ENCODE measurements at regions not wholly inside any gene's neighbourhood (a gene's known extent, or its start where the extent isn't known, plus 50 kb on each side); places are given as distances from the start of the nearest gene placed in this dataset.

DNA sequence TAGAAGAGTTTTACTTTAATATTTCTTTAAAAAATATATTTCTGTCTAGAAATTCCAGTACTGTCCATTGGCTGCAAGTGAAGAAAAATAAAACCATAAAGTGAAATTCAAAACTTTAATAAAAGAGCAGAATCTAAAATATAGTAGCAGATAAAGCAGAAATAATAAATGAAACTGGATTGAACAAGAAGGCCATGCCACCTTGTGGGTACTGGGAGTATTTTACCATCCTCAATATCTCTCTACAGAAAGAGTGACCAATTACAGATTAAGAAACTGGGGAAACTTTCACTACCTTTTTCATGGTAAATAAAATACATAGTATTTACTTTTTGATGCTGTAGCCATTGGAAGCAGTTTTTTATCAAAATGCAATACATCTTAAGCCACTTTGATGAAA lies 220.5 kb downstream of the BCAT1 start:
- ATAC-seq (ENCODE audit: low read depth) = no peak
- TF ChIP-seq, protein P1, sequence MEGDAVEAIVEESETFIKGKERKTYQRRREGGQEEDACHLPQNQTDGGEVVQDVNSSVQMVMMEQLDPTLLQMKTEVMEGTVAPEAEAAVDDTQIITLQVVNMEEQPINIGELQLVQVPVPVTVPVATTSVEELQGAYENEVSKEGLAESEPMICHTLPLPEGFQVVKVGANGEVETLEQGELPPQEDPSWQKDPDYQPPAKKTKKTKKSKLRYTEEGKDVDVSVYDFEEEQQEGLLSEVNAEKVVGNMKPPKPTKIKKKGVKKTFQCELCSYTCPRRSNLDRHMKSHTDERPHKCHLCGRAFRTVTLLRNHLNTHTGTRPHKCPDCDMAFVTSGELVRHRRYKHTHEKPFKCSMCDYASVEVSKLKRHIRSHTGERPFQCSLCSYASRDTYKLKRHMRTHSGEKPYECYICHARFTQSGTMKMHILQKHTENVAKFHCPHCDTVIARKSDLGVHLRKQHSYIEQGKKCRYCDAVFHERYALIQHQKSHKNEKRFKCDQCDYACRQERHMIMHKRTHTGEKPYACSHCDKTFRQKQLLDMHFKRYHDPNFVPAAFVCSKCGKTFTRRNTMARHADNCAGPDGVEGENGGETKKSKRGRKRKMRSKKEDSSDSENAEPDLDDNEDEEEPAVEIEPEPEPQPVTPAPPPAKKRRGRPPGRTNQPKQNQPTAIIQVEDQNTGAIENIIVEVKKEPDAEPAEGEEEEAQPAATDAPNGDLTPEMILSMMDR (IDR thresholded peaks at IDR 0.05; ENCODE audit: poor library complexity, severe bottlenecking) = peak; percentile 44
- Histone ChIP-seq H3K36me3 (ENCODE audit: low read depth) (no peaks in the 10 kb centered on the region), H3K9me3 (ENCODE audit: severe bottlenecking) (no peaks in the 10 kb centered on the region), H3K4me3 (ENCODE audit: severe bottlenecking) (no peak overlapping the region), H3K27me3 (ENCODE audit: insufficient read depth, poor library complexity, severe bottlenecking) (no peaks in the 10 kb centered on the region), H3K4me1 (ENCODE audit: insufficient read depth, poor library complexity, severe bottlenecking) (no peaks in the 10 kb centered on the region), H3K27ac (ENCODE audit: poor library complexity, severe bottlenecking) (no peak overlapping the region)
- no peak for DNase-seq (ENCODE audit: low spot score)

DNA sequence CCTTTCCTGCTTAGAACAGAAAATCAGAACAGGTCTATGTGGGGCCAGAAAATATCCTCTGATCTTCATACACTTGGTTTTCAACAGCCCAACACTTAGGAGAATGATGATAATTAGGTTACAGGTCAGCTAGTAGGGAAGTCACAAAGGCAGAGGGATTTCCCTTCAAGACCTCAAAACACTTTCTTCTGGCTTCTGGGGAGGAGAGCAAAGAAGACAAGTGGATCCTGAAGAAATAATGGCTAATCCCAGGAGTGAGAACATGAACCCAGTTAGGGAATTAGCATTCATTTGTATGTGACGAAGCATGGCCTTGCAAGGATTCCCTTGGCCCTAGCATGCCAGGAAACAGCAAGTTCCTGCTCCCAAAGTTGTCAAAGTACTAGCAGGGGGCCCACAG lies 223.3 kb downstream of the BCAT1 start:
- H3K27me3 ChIP-seq (ENCODE audit: insufficient read depth, poor library complexity, severe bottlenecking) = no peaks in the 10 kb centered on the region
- no peaks in the 10 kb centered on the region for H3K4me1 ChIP-seq (ENCODE audit: insufficient read depth, poor library complexity, severe bottlenecking)
- H3K27ac ChIP-seq (ENCODE audit: poor library complexity, severe bottlenecking) = no peak overlapping the region
- DNase-seq (ENCODE audit: low spot score) = no peak
- no peak for ATAC-seq (ENCODE audit: low read depth)
- no peak overlapping the region for H3K4me3 ChIP-seq (ENCODE audit: severe bottlenecking)
- no peaks in the 10 kb centered on the region for H3K9me3 ChIP-seq (ENCODE audit: severe bottlenecking)
- TF ChIP-seq, protein P1 (IDR thresholded peaks at IDR 0.05; ENCODE audit: poor library complexity, severe bottlenecking) = no peak
- no peaks in the 10 kb centered on the region for H3K36me3 ChIP-seq (ENCODE audit: low read depth)

DNA sequence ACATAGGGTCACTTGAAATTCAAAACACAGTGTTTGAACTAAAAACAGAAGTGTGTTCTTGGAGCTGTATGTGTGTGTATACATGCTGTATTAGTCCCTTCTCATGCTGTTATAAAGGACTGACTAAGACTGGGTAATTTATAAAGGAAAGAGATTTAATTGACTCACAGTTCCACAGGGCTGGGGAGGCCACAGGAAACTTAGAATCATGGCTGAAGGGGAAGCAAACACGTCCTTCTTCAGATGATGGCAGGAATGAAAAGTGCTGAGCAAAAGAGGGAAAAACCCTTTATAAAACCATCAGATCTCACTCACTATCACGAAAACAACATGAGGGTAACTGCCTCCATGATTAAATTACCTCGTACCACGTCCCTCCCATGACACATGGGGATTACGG lies 224.1 kb downstream of the BCAT1 start:
- DNase-seq (ENCODE audit: low spot score) = no peak
- Histone ChIP-seq H3K9me3 (ENCODE audit: severe bottlenecking) (no peaks in the 10 kb centered on the region), H3K4me1 (ENCODE audit: insufficient read depth, poor library complexity, severe bottlenecking) (no peaks in the 10 kb centered on the region), H3K27me3 (ENCODE audit: insufficient read depth, poor library complexity, severe bottlenecking) (no peaks in the 10 kb centered on the region), H3K36me3 (ENCODE audit: low read depth) (no peaks in the 10 kb centered on the region), H3K4me3 (ENCODE audit: severe bottlenecking) (no peak overlapping the region), H3K27ac (ENCODE audit: poor library complexity, severe bottlenecking) (no peak overlapping the region)
- no peak for ATAC-seq (ENCODE audit: low read depth)
- TF ChIP-seq, protein P1 (IDR thresholded peaks at IDR 0.05; ENCODE audit: poor library complexity, severe bottlenecking) = no peak

DNA sequence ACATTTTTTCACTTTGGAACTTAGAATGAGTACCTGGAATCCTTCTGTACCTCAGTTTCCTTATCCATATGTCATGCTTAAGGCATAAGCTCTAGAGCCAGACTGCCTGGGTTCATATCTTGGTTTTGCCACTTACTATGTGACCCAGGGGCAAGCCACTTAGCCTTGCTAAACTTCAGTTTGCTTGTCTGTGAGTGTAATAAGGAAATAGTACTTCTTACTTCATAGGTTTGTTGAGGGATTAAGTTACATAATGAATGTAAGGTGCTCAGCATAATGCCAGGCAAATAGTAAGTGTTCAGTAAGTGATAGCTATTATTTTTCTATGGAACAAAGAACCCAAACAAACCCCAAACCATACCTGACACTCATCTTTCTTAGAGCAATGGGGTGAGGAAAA lies 225.1 kb downstream of the BCAT1 start:
- DNase-seq (ENCODE audit: low spot score) (no peak), ATAC-seq (ENCODE audit: low read depth) (no peak)
- Histone ChIP-seq H3K9me3 (ENCODE audit: severe bottlenecking) (no peaks in the 10 kb centered on the region), H3K27me3 (ENCODE audit: insufficient read depth, poor library complexity, severe bottlenecking) (no peaks in the 10 kb centered on the region), H3K4me3 (ENCODE audit: severe bottlenecking) (no peak overlapping the region), H3K4me1 (ENCODE audit: insufficient read depth, poor library complexity, severe bottlenecking) (no peaks in the 10 kb centered on the region), H3K27ac (ENCODE audit: poor library complexity, severe bottlenecking) (no peak overlapping the region), H3K36me3 (ENCODE audit: low read depth) (no peaks in the 10 kb centered on the region)
- TF ChIP-seq, protein P1 (IDR thresholded peaks at IDR 0.05; ENCODE audit: poor library complexity, severe bottlenecking) = no peak

DNA sequence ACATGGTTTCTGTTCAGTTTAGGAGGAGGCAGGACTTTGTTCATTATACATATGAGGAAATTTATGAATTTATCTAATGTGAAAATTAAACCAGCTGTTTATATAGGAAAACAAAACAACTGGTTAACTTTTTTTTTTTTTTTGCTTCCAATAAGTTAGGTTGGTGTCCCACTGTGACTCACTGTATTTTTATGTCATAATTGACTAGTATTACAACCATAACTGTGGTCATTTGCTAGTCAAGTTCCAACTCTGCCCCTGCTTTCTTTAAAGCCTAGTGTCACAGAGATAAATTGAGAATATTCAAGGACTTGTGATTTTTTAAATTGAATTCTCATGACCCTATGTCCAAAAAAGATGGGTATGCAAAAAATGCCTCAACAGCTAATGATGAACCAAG lies 227.7 kb downstream of the BCAT1 start:
- no peak for ATAC-seq (ENCODE audit: low read depth)
- no peaks in the 10 kb centered on the region for H3K9me3 ChIP-seq (ENCODE audit: severe bottlenecking)
- H3K27ac ChIP-seq (ENCODE audit: poor library complexity, severe bottlenecking) = no peak overlapping the region
- no peaks in the 10 kb centered on the region for H3K4me1 ChIP-seq (ENCODE audit: insufficient read depth, poor library complexity, severe bottlenecking)
- H3K36me3 ChIP-seq (ENCODE audit: low read depth) = no peaks in the 10 kb centered on the region
- no peak for DNase-seq (ENCODE audit: low spot score)
- H3K4me3 ChIP-seq (ENCODE audit: severe bottlenecking) = no peak overlapping the region
- H3K27me3 ChIP-seq (ENCODE audit: insufficient read depth, poor library complexity, severe bottlenecking) = no peaks in the 10 kb centered on the region
- TF ChIP-seq, protein P1 (IDR thresholded peaks at IDR 0.05; ENCODE audit: poor library complexity, severe bottlenecking) = no peak

All from RWPE2 (cell line).